ENCODE measurements at regions not wholly inside any gene's neighbourhood (a gene's known extent, or its start where the extent isn't known, plus 50 kb on each side); places are given as distances from the start of the nearest gene placed in this dataset.

GRCh38 chr9:7491641-7492040 is 307.9 kb downstream of the DMAC1 start:
- H3K4me3 ChIP-seq (ENCODE audit: insufficient read depth, low read depth, low read length), result no peak overlapping the region
- Mint-ChIP-seq H3K27ac (ENCODE audit: unreplicated experiment) (no peak overlapping the region), H3K4me1 (ENCODE audit: low read depth, unreplicated experiment) (no peaks in the 10 kb centered on the region), H3K9me3 (ENCODE audit: unreplicated experiment) (no peaks in the 10 kb centered on the region), H3K27me3 (ENCODE audit: low read depth, unreplicated experiment) (no peaks in the 10 kb centered on the region), H3K4me3 (ENCODE audit: unreplicated experiment) (no peak overlapping the region), H3K36me3 (ENCODE audit: low read depth, unreplicated experiment) (no peaks in the 10 kb centered on the region)
- H3K27me3 ChIP-seq (ENCODE audit: insufficient read depth, low read length), result no peaks in the 10 kb centered on the region
- DNase-seq (ENCODE audit: low read depth) (no peak), FAIRE-seq (no peak)
- no peak overlapping the region for H2AFZ ChIP-seq (ENCODE audit: low read depth, low read length)
- H3K4me1 ChIP-seq (ENCODE audit: insufficient read depth, low read length), result no peaks in the 10 kb centered on the region
- no peak overlapping the region for H3K9ac ChIP-seq (ENCODE audit: low read length)
- no peak overlapping the region for H3K4me2 ChIP-seq (ENCODE audit: low read length)
- no peaks in the 10 kb centered on the region for H3K9me3 ChIP-seq (ENCODE audit: insufficient read depth, low read depth, low read length)
- no peaks in the 10 kb centered on the region for H4K20me1 ChIP-seq (ENCODE audit: insufficient read depth, low read length)
- H3K27ac ChIP-seq (ENCODE audit: low read depth, low read length), result no peak overlapping the region
- no peak for TF ChIP-seq EZH2 (IDR thresholded peaks at IDR 0.05; ENCODE audit: insufficient read depth, low read length)
- TF ChIP-seq CTCF (IDR thresholded peaks at IDR 0.05; ENCODE audit: insufficient read depth, low read depth, low read length), result no peak
- H3K36me3 ChIP-seq (ENCODE audit: insufficient read depth, low read length), result no peaks in the 10 kb centered on the region
- no peaks in the 10 kb centered on the region for H3K79me2 ChIP-seq (ENCODE audit: insufficient read depth, low read length)

- no peak overlapping the region for H3K4me3 Mint-ChIP-seq (ENCODE audit: unreplicated experiment)
- Histone ChIP-seq H4K20me1 (ENCODE audit: insufficient read depth, low read length) (no peaks in the 10 kb centered on the region), H3K9ac (ENCODE audit: low read length) (no peak overlapping the region), H3K27ac (ENCODE audit: low read depth, low read length) (no peak overlapping the region), H3K36me3 (ENCODE audit: insufficient read depth, low read length) (no peaks in the 10 kb centered on the region), H2AFZ (ENCODE audit: low read depth, low read length) (no peak overlapping the region), H3K79me2 (ENCODE audit: insufficient read depth, low read length) (no peaks in the 10 kb centered on the region), H3K9me3 (ENCODE audit: insufficient read depth, low read depth, low read length) (no peaks in the 10 kb centered on the region), H3K4me2 (ENCODE audit: low read length) (no peak overlapping the region), H3K4me3 (ENCODE audit: insufficient read depth, low read depth, low read length) (no peak overlapping the region), H3K4me1 (ENCODE audit: insufficient read depth, low read length) (no peaks in the 10 kb centered on the region), H3K27me3 (ENCODE audit: insufficient read depth, low read length) (no peaks in the 10 kb centered on the region)
- no peaks in the 10 kb centered on the region for H3K4me1 Mint-ChIP-seq (ENCODE audit: low read depth, unreplicated experiment)
- no peak for DNase-seq (ENCODE audit: low read depth)
- no peaks in the 10 kb centered on the region for H3K27me3 Mint-ChIP-seq (ENCODE audit: low read depth, unreplicated experiment)
- FAIRE-seq, result no peak
- no peaks in the 10 kb centered on the region for H3K36me3 Mint-ChIP-seq (ENCODE audit: low read depth, unreplicated experiment)
- H3K27ac Mint-ChIP-seq (ENCODE audit: unreplicated experiment), result no peak overlapping the region
- no peak for TF ChIP-seq CTCF (IDR thresholded peaks at IDR 0.05; ENCODE audit: insufficient read depth, low read depth, low read length)
- no peaks in the 10 kb centered on the region for H3K9me3 Mint-ChIP-seq (ENCODE audit: unreplicated experiment)
These were observed 309.1 kb downstream of the DMAC1 start for GRCh38 chr9:7490317-7491108.

DNA sequence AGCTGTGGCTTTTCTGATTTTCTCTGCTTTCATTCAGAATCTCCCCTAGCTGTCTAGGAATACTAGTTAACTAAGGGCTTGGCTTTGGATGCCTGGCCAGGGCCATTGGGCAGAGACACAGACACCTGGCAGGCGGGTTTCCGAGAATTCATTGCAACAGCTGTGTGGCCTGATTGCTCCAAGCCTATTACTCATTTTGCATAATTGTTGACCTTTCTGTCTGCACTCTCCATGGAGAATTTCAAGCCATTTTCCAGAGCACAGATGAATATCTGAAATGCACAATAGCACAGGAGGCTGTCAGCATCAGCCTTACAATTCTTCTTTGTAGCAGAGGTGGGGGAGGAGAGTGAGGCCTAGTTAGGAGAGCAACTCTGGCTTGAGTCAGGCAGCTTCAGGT is 310.5 kb downstream of the DMAC1 start:
- H3K27ac ChIP-seq (ENCODE audit: low read depth, low read length), result no peak overlapping the region

More for the DNA sequence above, 310.5 kb downstream of the DMAC1 start:
- no peak overlapping the region for H3K9ac ChIP-seq (ENCODE audit: low read length)
- no peaks in the 10 kb centered on the region for H3K9me3 ChIP-seq (ENCODE audit: insufficient read depth, low read depth, low read length)
- H3K4me1 ChIP-seq (ENCODE audit: insufficient read depth, low read length), result no peaks in the 10 kb centered on the region
- no peaks in the 10 kb centered on the region for H4K20me1 ChIP-seq (ENCODE audit: insufficient read depth, low read length)
- H2AFZ ChIP-seq (ENCODE audit: low read depth, low read length), result no peak overlapping the region
- H3K27me3 ChIP-seq (ENCODE audit: insufficient read depth, low read length), result no peaks in the 10 kb centered on the region
- no peak overlapping the region for H3K4me3 Mint-ChIP-seq (ENCODE audit: unreplicated experiment)
- FAIRE-seq (no peak), DNase-seq (ENCODE audit: low read depth) (no peak)
- H3K27ac Mint-ChIP-seq (ENCODE audit: unreplicated experiment), result no peak overlapping the region
- TF ChIP-seq EZH2 (IDR thresholded peaks at IDR 0.05; ENCODE audit: insufficient read depth, low read length), result no peak
- TF ChIP-seq CTCF (IDR thresholded peaks at IDR 0.05; ENCODE audit: insufficient read depth, low read depth, low read length), result no peak
- H3K36me3 Mint-ChIP-seq (ENCODE audit: low read depth, unreplicated experiment), result no peaks in the 10 kb centered on the region
- no peaks in the 10 kb centered on the region for H3K4me1 Mint-ChIP-seq (ENCODE audit: low read depth, unreplicated experiment)
- H3K9me3 Mint-ChIP-seq (ENCODE audit: unreplicated experiment), result no peaks in the 10 kb centered on the region
- H3K27me3 Mint-ChIP-seq (ENCODE audit: low read depth, unreplicated experiment), result peaks cover 2% of the 10 kb centered on the region
- no peaks in the 10 kb centered on the region for H3K36me3 ChIP-seq (ENCODE audit: insufficient read depth, low read length)
- H3K4me2 ChIP-seq (ENCODE audit: low read length), result no peak overlapping the region
- H3K79me2 ChIP-seq (ENCODE audit: insufficient read depth, low read length), result no peaks in the 10 kb centered on the region
- no peak overlapping the region for H3K4me3 ChIP-seq (ENCODE audit: insufficient read depth, low read depth, low read length)

All from astrocyte (in vitro differentiated cells and primary cell).